Gastrocnemius medialis (tissue), 4 donors: ENCODE measurements at regions not wholly inside any gene's neighbourhood (a gene's known extent, or its start where the extent isn't known, plus 50 kb on each side); places are given as distances from the start of the nearest gene placed in this dataset.

Experiments used
- ATAC-seq, 2 donors: fragments of 150-250 bp; one replicate each; pipeline ENCODE4 v1.9.1; 2016
- DNase-seq, 2 donors: peaks; one replicate each; pipeline ENCODE4 v3.0.0-alpha.2; 2019
- H3K27ac ChIP-seq, 4 donors: fragments of 200-600 bp; sonication (generic); 1 replicate in 1 of 4; 2 replicates in 3 of 4; pipeline ENCODE4 v1.5.1; 2016 to 2018; ENCODE audit warnings: mild to moderate bottlenecking in 2 of 4, moderate library complexity in 1 of 4
- H3K27me3 ChIP-seq, 3 donors: fragments of 200-600 bp; sonication (generic) in 2 of 3; 1 replicate in 1 of 3; 2 replicates in 2 of 3; pipeline versions ENCODE4 v1.5.1 to v1.6.0; 2016 to 2019; ENCODE audit warnings: mild to moderate bottlenecking in 1 of 3, moderate library complexity in 1 of 3
- H3K36me3 ChIP-seq, 2 donors: fragments of 200-600 bp; sonication (generic) in 1 of 2; one replicate each; pipeline ENCODE4 v1.5.1; 2017 to 2018
- H3K4me1 ChIP-seq, 2 donors: fragments of 200-600 bp; sonication (generic) in 1 of 2; one replicate each; pipeline ENCODE4 v1.5.1; 2016 to 2017; ENCODE audit warnings: mild to moderate bottlenecking in 2 of 2
- H3K4me3 ChIP-seq, 4 donors: fragments of 200-600 bp; sonication (generic) in 3 of 4; 1 replicate in 1 of 4; 2 replicates in 3 of 4; pipeline ENCODE4 v1.5.1; 2016 to 2019; ENCODE audit warnings: mild to moderate bottlenecking in 2 of 4
- H3K9me3 ChIP-seq, 3 donors: fragments of 200-600 bp; sonication (generic) in 2 of 3; 1 replicate in 1 of 3; 2 replicates in 2 of 3; pipeline ENCODE4 v1.5.1; 2016 to 2019
- POLR2A ChIP-seq, 2 donors: fragments of 450-650 bp; IDR thresholded peaks; one replicate each; pipeline ENCODE4 v1.6.1; 2017; ENCODE audit warnings: antibody characterized with exemption in 2 of 2, mild to moderate bottlenecking in 2 of 2, moderate library complexity in 2 of 2
- in situ Hi-C, 4 donors: fragments of 200-750 bp; cut with MboI; loops; one replicate each; pipeline versions ENCODE4 v1.15.0 to v1.8.0; 2017; ENCODE audit warnings: low sequenced_read_pairs in 4 of 4
- intact Hi-C: fragments of 100-400 bp; cut with DNase I; formaldehyde crosslinking; loops from one replicate; pipeline ENCODE4 v1.15.1; 2023; ENCODE audit warnings: low total_unique reads
- TF ChIP-seq, protein P1 (sequence below), 5 experiments: fragments of 450-650 bp in 3 of 5; fragments of 200-600 bp in 2 of 5; sonication (generic) in 2 of 5; IDR thresholded peaks in 4 of 5; conservative IDR thresholded peaks in 1 of 5; 1 replicate in 4 of 5; 2 replicates in 1 of 5; pipeline ENCODE4 v1.5.1; 2016 to 2019; ENCODE audit warnings: antibody characterized with exemption in 5 of 5, mild to moderate bottlenecking in 3 of 5, moderate library complexity in 3 of 5

DNA sequence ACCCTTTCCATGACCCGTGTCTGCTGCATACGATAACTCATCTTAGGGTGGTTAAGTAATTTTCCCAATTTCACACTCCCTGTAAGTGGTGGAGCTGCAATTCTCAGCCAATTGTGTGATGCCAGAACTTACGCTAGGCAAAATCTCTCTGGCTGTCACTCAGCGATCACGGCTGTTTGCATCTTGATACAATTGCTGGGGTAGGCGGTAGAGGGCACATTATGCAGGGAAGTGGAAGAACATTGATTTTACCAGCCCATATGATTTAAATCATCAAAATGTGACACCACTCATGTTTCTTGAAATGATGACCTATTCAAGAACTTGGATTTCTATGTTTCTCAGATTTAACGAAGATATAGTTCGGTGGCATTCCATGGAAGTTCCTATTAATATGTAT, 108.7 kb upstream of the ADARB2 start:
- H3K27me3 ChIP-seq, result no peaks in the 10 kb centered on the region
- no peak overlapping the region for H3K4me3 ChIP-seq
- no peaks in the 10 kb centered on the region for H3K36me3 ChIP-seq
- intact Hi-C loops, result no loop called here
- TF ChIP-seq POLR2A (IDR thresholded peaks at IDR 0.05), result no peak
- no peak for DNase-seq
- ATAC-seq, result no peak
- H3K27ac ChIP-seq, result no peak overlapping the region
- H3K9me3 ChIP-seq, result no peaks in the 10 kb centered on the region
- in situ Hi-C loops, result no loop called here
- no peaks in the 10 kb centered on the region for H3K4me1 ChIP-seq

- ATAC-seq, result no peak
Measured at GRCh38 chr10:1841759-1842158, 104.4 kb upstream of the ADARB2 start.

GRCh38 chr10:1829712-1830111, 92.4 kb upstream of the ADARB2 start:
- no peak for DNase-seq
- Histone ChIP-seq H3K4me1 (no peaks in the 10 kb centered on the region), H3K4me3 (no peak overlapping the region), H3K27me3 (no peaks in the 10 kb centered on the region), H3K9me3 (no peaks in the 10 kb centered on the region), H3K27ac (no peak overlapping the region), H3K36me3 (no peaks in the 10 kb centered on the region)
- TF ChIP-seq, protein P1, sequence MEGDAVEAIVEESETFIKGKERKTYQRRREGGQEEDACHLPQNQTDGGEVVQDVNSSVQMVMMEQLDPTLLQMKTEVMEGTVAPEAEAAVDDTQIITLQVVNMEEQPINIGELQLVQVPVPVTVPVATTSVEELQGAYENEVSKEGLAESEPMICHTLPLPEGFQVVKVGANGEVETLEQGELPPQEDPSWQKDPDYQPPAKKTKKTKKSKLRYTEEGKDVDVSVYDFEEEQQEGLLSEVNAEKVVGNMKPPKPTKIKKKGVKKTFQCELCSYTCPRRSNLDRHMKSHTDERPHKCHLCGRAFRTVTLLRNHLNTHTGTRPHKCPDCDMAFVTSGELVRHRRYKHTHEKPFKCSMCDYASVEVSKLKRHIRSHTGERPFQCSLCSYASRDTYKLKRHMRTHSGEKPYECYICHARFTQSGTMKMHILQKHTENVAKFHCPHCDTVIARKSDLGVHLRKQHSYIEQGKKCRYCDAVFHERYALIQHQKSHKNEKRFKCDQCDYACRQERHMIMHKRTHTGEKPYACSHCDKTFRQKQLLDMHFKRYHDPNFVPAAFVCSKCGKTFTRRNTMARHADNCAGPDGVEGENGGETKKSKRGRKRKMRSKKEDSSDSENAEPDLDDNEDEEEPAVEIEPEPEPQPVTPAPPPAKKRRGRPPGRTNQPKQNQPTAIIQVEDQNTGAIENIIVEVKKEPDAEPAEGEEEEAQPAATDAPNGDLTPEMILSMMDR (IDR thresholded peaks at IDR 0.05 in 4 of 5, conservative IDR thresholded peaks at IDR 0.05 in 1 of 5), result no peak
- TF ChIP-seq POLR2A (IDR thresholded peaks at IDR 0.05), result no peak
- in situ Hi-C loops, result no loop called here
- intact Hi-C loops, result no loop called here
- ATAC-seq, result no peak

More at GRCh38 chr10:1841759-1842158, 104.4 kb upstream of the ADARB2 start:
- no peaks in the 10 kb centered on the region for H3K36me3 ChIP-seq
- H3K27me3 ChIP-seq, result no peaks in the 10 kb centered on the region
- no peak for DNase-seq
- TF ChIP-seq, protein P1 (IDR thresholded peaks at IDR 0.05 in 4 of 5, conservative IDR thresholded peaks at IDR 0.05 in 1 of 5), result no peak
- no peak for TF ChIP-seq POLR2A (IDR thresholded peaks at IDR 0.05)
- H3K9me3 ChIP-seq, result no peaks in the 10 kb centered on the region
- no peaks in the 10 kb centered on the region for H3K4me1 ChIP-seq
- in situ Hi-C loops, result no loop called here
- no peak overlapping the region for H3K4me3 ChIP-seq
- H3K27ac ChIP-seq, result no peak overlapping the region
- intact Hi-C loops, result no loop called here

GRCh38 chr10:1824928-1825327, 87.6 kb upstream of the ADARB2 start:
- ATAC-seq, result no peak
- in situ Hi-C loops (no loop called here), intact Hi-C loops (no loop called here)
- Histone ChIP-seq H3K9me3 (no peaks in the 10 kb centered on the region), H3K4me3 (no peak overlapping the region), H3K36me3 (no peaks in the 10 kb centered on the region), H3K4me1 (no peaks in the 10 kb centered on the region), H3K27me3 (no peaks in the 10 kb centered on the region), H3K27ac (no peak overlapping the region)
- TF ChIP-seq, protein P1 (IDR thresholded peaks at IDR 0.05 in 4 of 5, conservative IDR thresholded peaks at IDR 0.05 in 1 of 5), result no peak
- TF ChIP-seq POLR2A (IDR thresholded peaks at IDR 0.05), result no peak
- no peak for DNase-seq

GRCh38 chr10:1814556-1814955, 77.2 kb upstream of the ADARB2 start:
- Histone ChIP-seq H3K36me3 (no peaks in the 10 kb centered on the region), H3K9me3 (no peaks in the 10 kb centered on the region), H3K27me3 (no peaks in the 10 kb centered on the region), H3K27ac (no peak overlapping the region), H3K4me3 (no peak overlapping the region), H3K4me1 (no peaks in the 10 kb centered on the region)
- no peak for TF ChIP-seq POLR2A (IDR thresholded peaks at IDR 0.05)
- TF ChIP-seq, protein P1 (IDR thresholded peaks at IDR 0.05 in 4 of 5, conservative IDR thresholded peaks at IDR 0.05 in 1 of 5), result no peak
- DNase-seq (no peak), ATAC-seq (no peak)
- intact Hi-C loops (no loop called here), in situ Hi-C loops (no loop called here)
